Tibial artery (tissue), 4 donors: ENCODE measurements at regions not wholly inside any gene's neighbourhood (a gene's known extent, or its start where the extent isn't known, plus 50 kb on each side); places are given as distances from the start of the nearest gene placed in this dataset.

ENCODE experiments used
- DNase-seq, 2 donors: peaks; one replicate each; pipeline ENCODE4 v3.0.0-alpha.2; 2019
- H3K27ac ChIP-seq, 2 donors: fragments of 200-600 bp; sonication (generic) in 1 of 2; 1 replicate in 1 of 2; 2 replicates in 1 of 2; pipeline ENCODE4 v1.5.1; 2018 to 2019; ENCODE audit warnings: mild to moderate bottlenecking in 1 of 2
- H3K27me3 ChIP-seq, 2 donors: fragments of 200-600 bp; sonication (generic) in 1 of 2; one replicate each; pipeline versions ENCODE4 v1.5.1 to v1.6.0; 2016 to 2019
- H3K36me3 ChIP-seq, 3 donors: fragments of 200-600 bp; sonication (generic) in 2 of 3; one replicate each; pipeline ENCODE4 v1.5.1; 2016 to 2019; ENCODE audit warnings: mild to moderate bottlenecking in 2 of 3
- H3K4me1 ChIP-seq, 4 donors: fragments of 200-600 bp; sonication (generic) in 2 of 4; 1 replicate in 3 of 4; 2 replicates in 1 of 4; pipeline ENCODE4 v1.5.1; 2016 to 2019
- H3K4me3 ChIP-seq, 2 donors: fragments of 200-600 bp; sonication (generic) in 1 of 2; 1 replicate in 1 of 2; 2 replicates in 1 of 2; pipeline ENCODE4 v1.5.1; 2018 to 2019; ENCODE audit warnings: mild to moderate bottlenecking in 2 of 2
- H3K9me3 ChIP-seq, 3 donors: fragments of 200-600 bp; sonication (generic) in 1 of 3; one replicate each; pipeline ENCODE4 v1.5.1; 2016 to 2019
- CTCF ChIP-seq, 2 experiments: fragments of 200-600 bp in 1 of 2; fragments of 450-650 bp in 1 of 2; IDR thresholded peaks; one replicate each; pipeline ENCODE4 v1.5.1; 2017 to 2019; ENCODE audit warnings: antibody characterized with exemption in 2 of 2, mild to moderate bottlenecking in 1 of 2, moderate library complexity in 1 of 2
- intact Hi-C: fragments of 100-400 bp; cut with DNase I; formaldehyde crosslinking; loops from one replicate; pipeline ENCODE4 v1.15.0; 2023; ENCODE audit warnings: low total_unique reads

GRCh38 chr2:611519-611918, 65.7 kb downstream of the TMEM18 start:
- intact Hi-C loops = no loop called here
- DNase-seq = no peak
- H3K27ac ChIP-seq = no peak overlapping the region
- H3K27me3 ChIP-seq = peaks cover 0 to 4% of the 10 kb centered on the region in 2 donors
- H3K9me3 ChIP-seq = no peaks in the 10 kb centered on the region
- H3K4me1 ChIP-seq = no peaks in the 10 kb centered on the region
- no peaks in the 10 kb centered on the region for H3K36me3 ChIP-seq
- TF ChIP-seq CTCF (IDR thresholded peaks at IDR 0.05) = no peak
- H3K4me3 ChIP-seq = no peak overlapping the region

- TF ChIP-seq CTCF (IDR thresholded peaks at IDR 0.05) = no peak
- Histone ChIP-seq H3K9me3 (no peaks in the 10 kb centered on the region), H3K36me3 (no peaks in the 10 kb centered on the region), H3K4me1 (no peaks in the 10 kb centered on the region), H3K27ac (no peak overlapping the region), H3K4me3 (no peak overlapping the region), H3K27me3 (peaks cover 0 to 4% of the 10 kb centered on the region in 2 donors)
- DNase-seq = no peak
- intact Hi-C loops = no loop called here
Observed at GRCh38 chr2:610491-610890, 66.7 kb downstream of the TMEM18 start.

- intact Hi-C loops = no loop called here
- DNase-seq = no peak
- TF ChIP-seq CTCF (IDR thresholded peaks at IDR 0.05) = no peak
Observed at GRCh38 chr2:609881-610280, 67.3 kb downstream of the TMEM18 start.

GRCh38 chr2:609449-609848, 67.8 kb downstream of the TMEM18 start:
- H3K27ac ChIP-seq = no peak overlapping the region
- intact Hi-C loops = no loop called here

More at GRCh38 chr2:609881-610280, 67.3 kb downstream of the TMEM18 start:
- H3K4me3 ChIP-seq = no peak overlapping the region
- H3K4me1 ChIP-seq = no peaks in the 10 kb centered on the region
- peaks cover 0 to 4% of the 10 kb centered on the region in 2 donors for H3K27me3 ChIP-seq
- H3K27ac ChIP-seq = no peak overlapping the region
- H3K36me3 ChIP-seq = no peaks in the 10 kb centered on the region
- no peaks in the 10 kb centered on the region for H3K9me3 ChIP-seq

GRCh38 chr2:608711-609110, 68.5 kb downstream of the TMEM18 start:
- no peaks in the 10 kb centered on the region for H3K9me3 ChIP-seq
- no peak for DNase-seq
- intact Hi-C loops = no loop called here
- H3K4me3 ChIP-seq = no peak overlapping the region
- no peak overlapping the region for H3K27ac ChIP-seq
- peaks cover 0 to 4% of the 10 kb centered on the region in 2 donors for H3K27me3 ChIP-seq
- no peaks in the 10 kb centered on the region for H3K36me3 ChIP-seq
- no peaks in the 10 kb centered on the region for H3K4me1 ChIP-seq
- TF ChIP-seq CTCF (IDR thresholded peaks at IDR 0.05) = no peak

More at GRCh38 chr2:609449-609848, 67.8 kb downstream of the TMEM18 start:
- Histone ChIP-seq H3K36me3 (no peaks in the 10 kb centered on the region), H3K4me3 (no peak overlapping the region), H3K27me3 (peaks cover 0 to 4% of the 10 kb centered on the region in 2 donors), H3K9me3 (no peaks in the 10 kb centered on the region), H3K4me1 (no peaks in the 10 kb centered on the region)
- no peak for DNase-seq
- TF ChIP-seq CTCF (IDR thresholded peaks at IDR 0.05) = no peak

- TF ChIP-seq CTCF (IDR thresholded peaks at IDR 0.05) = no peak
- Histone ChIP-seq H3K27me3 (peaks cover 0 to 4% of the 10 kb centered on the region in 2 donors), H3K36me3 (no peaks in the 10 kb centered on the region), H3K4me1 (no peaks in the 10 kb centered on the region), H3K27ac (no peak overlapping the region), H3K9me3 (no peaks in the 10 kb centered on the region), H3K4me3 (no peak overlapping the region)
- intact Hi-C loops = no loop called here
- no peak for DNase-seq
Observed at GRCh38 chr2:608297-608696, 68.9 kb downstream of the TMEM18 start.
